HepG2 (cell line): ENCODE measurements at regions not wholly inside any gene's neighbourhood (a gene's known extent, or its start where the extent isn't known, plus 50 kb on each side); places are given as distances from the start of the nearest gene placed in this dataset.

Experiments
- CBFB ChIP-seq: sonication (generic); formaldehyde crosslinking; IDR thresholded peaks from 2 replicates; pipeline ENCODE4 v1.4.0; 2020; ENCODE audit warnings: missing genetic modification reagents
- CREM ChIP-seq, 2 experiments: sonication (generic) in 1 of 2; formaldehyde crosslinking in 1 of 2; IDR thresholded peaks; 2 replicates each; pipeline versions ENCODE4 v1.4.0 to v1.6.1; 2016 to 2020; ENCODE audit warnings: antibody characterized with exemption in 1 of 2, mild to moderate bottlenecking in 1 of 2, missing genetic modification reagents in 1 of 2
- ELF1 ChIP-seq: sonication (generic); formaldehyde crosslinking; IDR thresholded peaks from 2 replicates; pipeline ENCODE4 v1.4.0; 2020; ENCODE audit warnings: missing genetic modification reagents
- FOXK1 ChIP-seq: sonication (generic); formaldehyde crosslinking; IDR thresholded peaks from 2 replicates; pipeline ENCODE4 v1.4.0; 2020; ENCODE audit warnings: low read depth, missing genetic modification reagents, borderline replicate concordance
- GZF1 ChIP-seq: sonication (generic); formaldehyde crosslinking; IDR thresholded peaks from 2 replicates; pipeline ENCODE4 v1.5.1; 2020; ENCODE audit warnings: mild to moderate bottlenecking, missing genetic modification reagents
- HOXA5 ChIP-seq: sonication (generic); formaldehyde crosslinking; IDR thresholded peaks from 2 replicates; pipeline ENCODE4 v1.4.0; 2020; ENCODE audit warnings: missing genetic modification reagents
- MEF2D ChIP-seq: sonication (generic); formaldehyde crosslinking; IDR thresholded peaks from 2 replicates; pipeline ENCODE4 v1.5.1; 2020; ENCODE audit warnings: mild to moderate bottlenecking, missing genetic modification reagents
- MIXL1 ChIP-seq: IDR thresholded peaks from 2 replicates; pipeline ENCODE4 v1.6.1; 2016
- MXD4 ChIP-seq: IDR thresholded peaks from 2 replicates; pipeline ENCODE4 v1.6.1; 2016; ENCODE audit warnings: mild to moderate bottlenecking, missing biosample characterization, missing genetic modification reagents
- PAX8 ChIP-seq: sonication (generic); formaldehyde crosslinking; IDR thresholded peaks from 2 replicates; pipeline ENCODE4 v1.8.0; 2022; ENCODE audit warnings: mild to moderate bottlenecking, missing genetic modification reagents, borderline replicate concordance
- SP140L ChIP-seq: sonication (generic); formaldehyde crosslinking; IDR thresholded peaks from 2 replicates; pipeline ENCODE4 v1.4.0; 2020; ENCODE audit warnings: missing genetic modification reagents, borderline replicate concordance
- ZFP36L1 ChIP-seq: sonication (generic); formaldehyde crosslinking; IDR thresholded peaks from 2 replicates; pipeline ENCODE4 v1.8.0; 2022; ENCODE audit warnings: mild to moderate bottlenecking, missing genetic modification reagents, moderate library complexity
- ZMYM2 ChIP-seq: sonication (generic); formaldehyde crosslinking; IDR thresholded peaks from 2 replicates; pipeline ENCODE4 v1.8.0; 2022; ENCODE audit warnings: mild to moderate bottlenecking, missing genetic modification reagents
- ZNF343 ChIP-seq: sonication (generic); formaldehyde crosslinking; IDR thresholded peaks from 2 replicates; pipeline ENCODE4 v1.4.0; 2020; ENCODE audit warnings: mild to moderate bottlenecking, missing genetic modification reagents
- ZNF75D ChIP-seq: sonication (generic); formaldehyde crosslinking; IDR thresholded peaks from 2 replicates; pipeline ENCODE4 v1.8.1; 2023; ENCODE audit warnings: missing genetic modification reagents, mild to moderate bottlenecking, borderline replicate concordance
- ZNF878 ChIP-seq: sonication (generic); formaldehyde crosslinking; IDR thresholded peaks from 2 replicates; pipeline ENCODE4 v1.8.1; 2023; ENCODE audit warnings: mild to moderate bottlenecking, missing genetic modification reagents, moderate library complexity
- TF ChIP-seq, protein P1 (sequence below): sonication (generic); formaldehyde crosslinking; IDR thresholded peaks from 2 replicates; pipeline ENCODE4 v1.4.0; 2020; ENCODE audit warnings: missing genetic modification reagents
- TF ChIP-seq, protein P2 (sequence below): sonication (generic); formaldehyde crosslinking; IDR thresholded peaks from 2 replicates; pipeline ENCODE4 v1.4.0; 2020; ENCODE audit warnings: mild to moderate bottlenecking, missing genetic modification reagents, borderline replicate concordance
- TF ChIP-seq, protein P3 (sequence below): IDR thresholded peaks from 2 replicates; pipeline ENCODE4 v1.6.1; 2016; ENCODE audit warnings: low read depth
- TF ChIP-seq, protein P4 (sequence below): sonication (generic); formaldehyde crosslinking; conservative IDR thresholded peaks from 2 replicates; pipeline ENCODE4 v1.4.0; 2020; ENCODE audit warnings: mild to moderate bottlenecking, missing genetic modification reagents, moderate library complexity

DNA sequence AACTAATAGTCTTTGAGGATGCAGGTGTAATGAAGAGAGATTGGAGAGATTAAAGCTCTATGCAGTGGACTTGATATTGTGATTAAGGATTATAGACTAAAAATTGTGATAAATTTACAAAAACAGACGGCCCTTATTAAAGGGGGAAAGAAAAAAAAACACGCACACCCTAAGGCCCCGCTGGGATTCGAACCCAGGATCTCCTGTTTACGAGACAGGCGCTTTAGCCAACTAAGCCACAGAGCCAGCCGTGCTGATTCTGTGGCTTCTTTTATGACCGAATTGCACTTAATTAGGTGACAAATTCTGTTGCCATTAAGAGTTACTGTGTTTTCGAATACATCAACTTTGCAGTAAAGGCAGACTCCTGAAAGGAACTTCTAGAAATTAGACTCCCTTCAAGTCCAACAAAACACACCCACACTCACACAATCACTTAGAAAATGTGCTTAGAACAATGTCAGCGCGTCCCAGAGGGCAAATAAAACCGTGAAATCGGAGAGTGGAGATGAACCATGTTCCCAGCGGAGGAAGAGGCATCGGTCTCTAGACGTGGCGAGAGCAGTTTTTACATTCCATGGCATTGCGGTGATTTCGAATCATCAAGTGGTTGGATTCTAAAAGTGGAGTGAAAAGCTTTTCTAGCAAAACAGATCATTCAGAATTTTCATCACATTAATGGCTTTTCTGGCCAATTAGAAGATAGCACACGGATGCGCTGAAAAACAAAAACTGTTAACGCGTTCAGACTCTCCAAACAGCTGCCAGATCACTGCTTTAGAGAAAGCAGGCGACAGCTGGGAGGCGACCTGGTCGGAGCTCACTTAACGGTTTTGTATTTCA lies 122.6 kb downstream of the GPX5 start (continued):
- TF ChIP-seq, protein P1, sequence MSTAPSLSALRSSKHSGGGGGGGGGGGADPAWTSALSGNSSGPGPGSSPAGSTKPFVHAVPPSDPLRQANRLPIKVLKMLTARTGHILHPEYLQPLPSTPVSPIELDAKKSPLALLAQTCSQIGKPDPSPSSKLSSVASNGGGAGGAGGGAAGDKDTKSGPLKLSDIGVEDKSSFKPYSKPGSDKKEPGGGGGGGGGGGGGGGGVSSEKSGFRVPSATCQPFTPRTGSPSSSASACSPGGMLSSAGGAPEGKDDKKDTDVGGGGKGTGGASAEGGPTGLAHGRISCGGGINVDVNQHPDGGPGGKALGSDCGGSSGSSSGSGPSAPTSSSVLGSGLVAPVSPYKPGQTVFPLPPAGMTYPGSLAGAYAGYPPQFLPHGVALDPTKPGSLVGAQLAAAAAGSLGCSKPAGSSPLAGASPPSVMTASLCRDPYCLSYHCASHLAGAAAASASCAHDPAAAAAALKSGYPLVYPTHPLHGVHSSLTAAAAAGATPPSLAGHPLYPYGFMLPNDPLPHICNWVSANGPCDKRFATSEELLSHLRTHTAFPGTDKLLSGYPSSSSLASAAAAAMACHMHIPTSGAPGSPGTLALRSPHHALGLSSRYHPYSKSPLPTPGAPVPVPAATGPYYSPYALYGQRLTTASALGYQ: no peak
- TF ChIP-seq ZNF75D: no peak
- peak; percentile 75; the same call in 1 of the 2 replicates for TF ChIP-seq FOXK1 (CRISPR knock-in tag)
- TF ChIP-seq CREM (IDR thresholded peaks at IDR 0.05): 0 out of 2 replicates have a peak, but pooled peaks have one; percentile 14
- no peak for TF ChIP-seq CREM (CRISPR knock-in tag; IDR thresholded peaks at IDR 0.05)
- 0 out of 2 replicates have a peak, but pooled peaks have one; percentile 49 for TF ChIP-seq PAX8 (CRISPR knock-in tag)
- TF ChIP-seq, protein P2, sequence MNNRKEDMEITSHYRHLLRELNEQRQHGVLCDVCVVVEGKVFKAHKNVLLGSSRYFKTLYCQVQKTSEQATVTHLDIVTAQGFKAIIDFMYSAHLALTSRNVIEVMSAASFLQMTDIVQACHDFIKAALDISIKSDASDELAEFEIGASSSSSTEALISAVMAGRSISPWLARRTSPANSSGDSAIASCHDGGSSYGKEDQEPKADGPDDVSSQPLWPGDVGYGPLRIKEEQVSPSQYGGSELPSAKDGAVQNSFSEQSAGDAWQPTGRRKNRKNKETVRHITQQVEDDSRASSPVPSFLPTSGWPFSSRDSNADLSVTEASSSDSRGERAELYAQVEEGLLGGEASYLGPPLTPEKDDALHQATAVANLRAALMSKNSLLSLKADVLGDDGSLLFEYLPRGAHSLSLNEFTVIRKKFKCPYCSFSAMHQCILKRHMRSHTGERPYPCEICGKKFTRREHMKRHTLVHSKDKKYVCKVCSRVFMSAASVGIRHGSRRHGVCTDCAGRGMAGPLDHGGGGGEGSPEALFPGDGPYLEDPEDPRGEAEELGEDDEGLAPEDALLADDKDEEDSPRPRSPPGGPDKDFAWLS (CRISPR knock-in tag): peak; percentile 57; the same call in 1 of the 2 replicates
- TF ChIP-seq, protein P3, sequence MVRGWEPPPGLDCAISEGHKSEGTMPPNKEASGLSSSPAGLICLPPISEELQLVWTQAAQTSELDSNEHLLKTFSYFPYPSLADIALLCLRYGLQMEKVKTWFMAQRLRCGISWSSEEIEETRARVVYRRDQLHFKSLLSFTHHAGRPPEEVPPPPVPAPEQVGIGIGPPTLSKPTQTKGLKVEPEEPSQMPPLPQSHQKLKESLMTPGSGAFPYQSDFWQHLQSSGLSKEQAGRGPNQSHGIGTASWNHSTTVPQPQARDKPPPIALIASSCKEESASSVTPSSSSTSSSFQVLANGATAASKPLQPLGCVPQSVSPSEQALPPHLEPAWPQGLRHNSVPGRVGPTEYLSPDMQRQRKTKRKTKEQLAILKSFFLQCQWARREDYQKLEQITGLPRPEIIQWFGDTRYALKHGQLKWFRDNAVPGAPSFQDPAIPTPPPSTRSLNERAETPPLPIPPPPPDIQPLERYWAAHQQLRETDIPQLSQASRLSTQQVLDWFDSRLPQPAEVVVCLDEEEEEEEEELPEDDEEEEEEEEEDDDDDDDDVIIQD (CRISPR knock-in tag): 0 out of 2 replicates have a peak, but pooled peaks have one; percentile 13
- TF ChIP-seq HOXA5: no peak
- TF ChIP-seq MEF2D: 0 out of 2 replicates have a peak, but pooled peaks have one; percentile 26
- no peak for TF ChIP-seq GZF1 (CRISPR knock-in tag)
- TF ChIP-seq MIXL1 (CRISPR knock-in tag): peak; percentile 100
- TF ChIP-seq SP140L (CRISPR knock-in tag): 0 out of 2 replicates have a peak, but pooled peaks have one; percentile 83
- TF ChIP-seq, protein P4, sequence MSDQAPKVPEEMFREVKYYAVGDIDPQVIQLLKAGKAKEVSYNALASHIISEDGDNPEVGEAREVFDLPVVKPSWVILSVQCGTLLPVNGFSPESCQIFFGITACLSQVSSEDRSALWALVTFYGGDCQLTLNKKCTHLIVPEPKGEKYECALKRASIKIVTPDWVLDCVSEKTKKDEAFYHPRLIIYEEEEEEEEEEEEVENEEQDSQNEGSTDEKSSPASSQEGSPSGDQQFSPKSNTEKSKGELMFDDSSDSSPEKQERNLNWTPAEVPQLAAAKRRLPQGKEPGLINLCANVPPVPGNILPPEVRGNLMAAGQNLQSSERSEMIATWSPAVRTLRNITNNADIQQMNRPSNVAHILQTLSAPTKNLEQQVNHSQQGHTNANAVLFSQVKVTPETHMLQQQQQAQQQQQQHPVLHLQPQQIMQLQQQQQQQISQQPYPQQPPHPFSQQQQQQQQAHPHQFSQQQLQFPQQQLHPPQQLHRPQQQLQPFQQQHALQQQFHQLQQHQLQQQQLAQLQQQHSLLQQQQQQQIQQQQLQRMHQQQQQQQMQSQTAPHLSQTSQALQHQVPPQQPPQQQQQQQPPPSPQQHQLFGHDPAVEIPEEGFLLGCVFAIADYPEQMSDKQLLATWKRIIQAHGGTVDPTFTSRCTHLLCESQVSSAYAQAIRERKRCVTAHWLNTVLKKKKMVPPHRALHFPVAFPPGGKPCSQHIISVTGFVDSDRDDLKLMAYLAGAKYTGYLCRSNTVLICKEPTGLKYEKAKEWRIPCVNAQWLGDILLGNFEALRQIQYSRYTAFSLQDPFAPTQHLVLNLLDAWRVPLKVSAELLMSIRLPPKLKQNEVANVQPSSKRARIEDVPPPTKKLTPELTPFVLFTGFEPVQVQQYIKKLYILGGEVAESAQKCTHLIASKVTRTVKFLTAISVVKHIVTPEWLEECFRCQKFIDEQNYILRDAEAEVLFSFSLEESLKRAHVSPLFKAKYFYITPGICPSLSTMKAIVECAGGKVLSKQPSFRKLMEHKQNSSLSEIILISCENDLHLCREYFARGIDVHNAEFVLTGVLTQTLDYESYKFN (CRISPR knock-in tag): no peak
- peak; percentile 39; the same call in 1 of the 2 replicates for TF ChIP-seq MXD4 (CRISPR knock-in tag)
- peak; percentile 54; the same call in 1 of the 2 replicates for TF ChIP-seq CBFB
- TF ChIP-seq ELF1 (CRISPR knock-in tag): peak; percentile 7; the same call in 1 of the 2 replicates
- TF ChIP-seq ZNF878 (CRISPR knock-in tag): 0 out of 2 replicates have a peak, but pooled peaks have one; percentile 50
- 0 out of 2 replicates have a peak, but pooled peaks have one; percentile 25 for TF ChIP-seq ZFP36L1
- peak; percentile 59; the same call in 1 of the 2 replicates for TF ChIP-seq ZMYM2
- no peak for TF ChIP-seq ZNF343 (CRISPR knock-in tag)
